GM10266 (cell line): ENCODE measurements at regions not wholly inside any gene's neighbourhood (a gene's known extent, or its start where the extent isn't known, plus 50 kb on each side); places are given as distances from the start of the nearest gene placed in this dataset.

Experiments used
- DNase-seq: peaks from one replicate; pipeline ENCODE4 v3.0.0; 2012; ENCODE audit errors: extremely low spot score
- CTCF ChIP-seq: IDR thresholded peaks from 2 replicates; pipeline ENCODE4 v1.5.1; 2012; ENCODE audit warnings: mild to moderate bottlenecking, low read depth; ENCODE audit not compliant: control insufficient read depth, insufficient read depth; ENCODE audit errors: missing control alignments

- no peak for TF ChIP-seq CTCF
- no peak for DNase-seq
Observed at GRCh38 chr1:61539720-61540462, 185.1 kb downstream of the TM2D1 start.

- TF ChIP-seq CTCF = no peak
- DNase-seq = no peak
Observed at GRCh38 chr1:61538228-61538627, 186.7 kb downstream of the TM2D1 start.

GRCh38 chr1:61536174-61537108, 188.5 kb downstream of the TM2D1 start:
- TF ChIP-seq CTCF = no peak
- no peak for DNase-seq

- no peak for TF ChIP-seq CTCF
- DNase-seq = no peak
Observed at GRCh38 chr1:61534847-61535246, 190.1 kb downstream of the TM2D1 start.

GRCh38 chr1:61533546-61533945, 191.4 kb downstream of the TM2D1 start:
- no peak for TF ChIP-seq CTCF

GRCh38 chr1:61531716-61532115, 193.2 kb downstream of the TM2D1 start:
- TF ChIP-seq CTCF = no peak
- no peak for DNase-seq

More at GRCh38 chr1:61533546-61533945, 191.4 kb downstream of the TM2D1 start:
- DNase-seq = no peak
